GM19351 (cell line): ENCODE measurements at regions not wholly inside any gene's neighbourhood (a gene's known extent, or its start where the extent isn't known, plus 50 kb on each side); places are given as distances from the start of the nearest gene placed in this dataset.

ENCODE experiments used
- ATAC-seq: cut with Tn5 transposase; IDR thresholded peaks from one replicate; pipeline ENCODE4 v1.9.1; 2021; ENCODE audit warnings: mild to moderate bottlenecking, moderate library complexity; ENCODE audit not compliant: unreplicated experiment

GRCh38 chr6:22079783-22080182 is 217.1 kb downstream of the PRL start:
- no peak for ATAC-seq

- ATAC-seq: peak; percentile 82
Measured at GRCh38 chr6:22081709-22082108, 215.1 kb downstream of the PRL start.

GRCh38 chr6:22082218-22082617 is 214.6 kb downstream of the PRL start:
- ATAC-seq: no peak

- no peak for ATAC-seq
Measured at GRCh38 chr6:22083119-22083518, 213.7 kb downstream of the PRL start.

GRCh38 chr6:22087960-22088706 is 208.7 kb downstream of the PRL start:
- ATAC-seq: no peak

- ATAC-seq: no peak
Measured at GRCh38 chr6:22091424-22091948, 205.3 kb downstream of the PRL start.

- ATAC-seq: no peak
Measured at GRCh38 chr6:22095836-22096235, 201.0 kb downstream of the PRL start.

- ATAC-seq: no peak
Measured at GRCh38 chr6:22098601-22099031, 198.2 kb downstream of the PRL start.

- ATAC-seq: no peak
Measured at GRCh38 chr6:22099231-22099630, 197.6 kb downstream of the PRL start.

- no peak for ATAC-seq
Measured at GRCh38 chr6:22099923-22100322, 196.9 kb downstream of the PRL start.

- no peak for ATAC-seq
Measured at GRCh38 chr6:22101163-22101562, 195.7 kb downstream of the PRL start.

GRCh38 chr6:22102671-22103070 is 194.2 kb downstream of the PRL start:
- peak; percentile 81 for ATAC-seq

- ATAC-seq: no peak
Measured at GRCh38 chr6:22106451-22106850, 190.4 kb downstream of the PRL start.

- no peak for ATAC-seq
Measured at GRCh38 chr6:22106961-22107360, 189.9 kb downstream of the PRL start.

- ATAC-seq: no peak
Measured at GRCh38 chr6:22108199-22108598, 188.6 kb downstream of the PRL start.

GRCh38 chr6:22110061-22110460 is 186.8 kb downstream of the PRL start:
- ATAC-seq: no peak

GRCh38 chr6:22112461-22112860 is 184.4 kb downstream of the PRL start:
- ATAC-seq: no peak

GRCh38 chr6:22113026-22113766 is 183.6 kb downstream of the PRL start:
- no peak for ATAC-seq

GRCh38 chr6:22115559-22115958 is 181.3 kb downstream of the PRL start:
- no peak for ATAC-seq

- ATAC-seq: no peak
Measured at GRCh38 chr6:22117631-22118030, 179.2 kb downstream of the PRL start.

GRCh38 chr6:22119500-22119899 is 177.3 kb downstream of the PRL start:
- ATAC-seq: no peak

- no peak for ATAC-seq
Measured at GRCh38 chr6:22124756-22125155, 172.1 kb downstream of the PRL start.
